A172 (cell line): ENCODE measurements at regions not wholly inside any gene's neighbourhood (a gene's known extent, or its start where the extent isn't known, plus 50 kb on each side); places are given as distances from the start of the nearest gene placed in this dataset.

ENCODE experiments used
- DNase-seq: peaks from one replicate; pipeline ENCODE4 v3.0.0-alpha.2; 2015; ENCODE audit warnings: low spot score

GRCh38 chr4:80124246-80125211 lies 51.5 kb upstream of the ANTXR2 start:
- DNase-seq, result no peak
